ENCODE measurements at regions not wholly inside any gene's neighbourhood (a gene's known extent, or its start where the extent isn't known, plus 50 kb on each side); places are given as distances from the start of the nearest gene placed in this dataset.

- TF ChIP-seq CBX5 (IDR thresholded peaks at IDR 0.05; ENCODE audit: low read depth), result no peak
- no peak for TF ChIP-seq ATF2 (IDR thresholded peaks at IDR 0.05; ENCODE audit: low read length)
- no peak for TF ChIP-seq POLR2A (IDR thresholded peaks at IDR 0.05; ENCODE audit: low read depth, low read length)
- TF ChIP-seq CTCF (IDR thresholded peaks at IDR 0.05 in 2 of 3, conservative IDR thresholded peaks at IDR 0.05 in 1 of 3; ENCODE audit: control insufficient read depth in 2 of 3, extremely low read depth in 1 of 3, insufficient read depth in 1 of 3, low read depth in 3 of 3, low read length in 3 of 3), result no peak
- no peak for TF ChIP-seq BHLHE40 (IDR thresholded peaks at IDR 0.05; ENCODE audit: borderline replicate concordance in 1 of 2, low read depth in 2 of 2, low read length in 1 of 2)
- TF ChIP-seq SIX5 (IDR thresholded peaks at IDR 0.05; ENCODE audit: low read depth, low read length, severe bottlenecking), result no peak
- TF ChIP-seq HCFC1 (IDR thresholded peaks at IDR 0.05; ENCODE audit: low read length), result no peak
- TF ChIP-seq GABPA (IDR thresholded peaks at IDR 0.05; ENCODE audit: low read depth), result no peak
- TF ChIP-seq HDGF (IDR thresholded peaks at IDR 0.05), result no peak
- no peak for TF ChIP-seq POLR2AphosphoS5 (IDR thresholded peaks at IDR 0.05; ENCODE audit: low read length)
Measured at GRCh38 chrX:122546269-122546668, 637.8 kb upstream of the GRIA3 start.

Data from GM12878 (cell line).